GM23248 (cell line): ENCODE measurements at regions not wholly inside any gene's neighbourhood (a gene's known extent, or its start where the extent isn't known, plus 50 kb on each side); places are given as distances from the start of the nearest gene placed in this dataset.

Source experiments
- EZH2 ChIP-seq: fragments of 200-600 bp; sonication (generic); IDR thresholded peaks from 2 replicates; pipeline ENCODE4 v1.6.1; 2018; ENCODE audit warnings: antibody characterized with exemption, mild to moderate bottlenecking; ENCODE audit not compliant: insufficient read depth, poor library complexity, severe bottlenecking
- EZH2phosphoT487 ChIP-seq: fragments of 200-600 bp; sonication (generic); IDR thresholded peaks from 2 replicates; pipeline ENCODE4 v1.6.1; 2018; ENCODE audit warnings: antibody characterized with exemption, moderate library complexity, mild to moderate bottlenecking, low read depth; ENCODE audit not compliant: insufficient read depth

- TF ChIP-seq EZH2phosphoT487 (no peak), EZH2 (no peak)
Measured at GRCh38 chr15:35606450-35606779, 60.5 kb upstream of the DPH6 start.
